Epithelial cell of esophagus (primary cell): ENCODE measurements at regions not wholly inside any gene's neighbourhood (a gene's known extent, or its start where the extent isn't known, plus 50 kb on each side); places are given as distances from the start of the nearest gene placed in this dataset.
A peak's percentile ranks its signal among the peaks of the same experiment; 100 is the strongest.
"Not testable (repeated sequence)": the region's sequence is repeated elsewhere in the genome, so short reads cannot be mapped to it uniquely, and the experiment has no call there.

ENCODE experiments used
- DNase-seq: peaks from one replicate; pipeline ENCODE4 v3.0.0; 2010; ENCODE audit warnings: low read depth
- H3K4me3 ChIP-seq: 2 replicates; pipeline ENCODE4 v1.5.1; 2011; ENCODE audit warnings: mild to moderate bottlenecking, low read length, control low read depth
- CTCF ChIP-seq: IDR thresholded peaks from 2 replicates; pipeline ENCODE4 v1.5.1; 2011; ENCODE audit warnings: low read depth, mild to moderate bottlenecking, low read length, control low read depth, inconsistent platforms; ENCODE audit not compliant: insufficient read depth; ENCODE audit errors: missing control alignments

GRCh38 chr15:62253294-62253693, 88.2 kb upstream of the C2CD4B start:
- TF ChIP-seq CTCF: no peak
- peak; percentile 5 for DNase-seq

DNA sequence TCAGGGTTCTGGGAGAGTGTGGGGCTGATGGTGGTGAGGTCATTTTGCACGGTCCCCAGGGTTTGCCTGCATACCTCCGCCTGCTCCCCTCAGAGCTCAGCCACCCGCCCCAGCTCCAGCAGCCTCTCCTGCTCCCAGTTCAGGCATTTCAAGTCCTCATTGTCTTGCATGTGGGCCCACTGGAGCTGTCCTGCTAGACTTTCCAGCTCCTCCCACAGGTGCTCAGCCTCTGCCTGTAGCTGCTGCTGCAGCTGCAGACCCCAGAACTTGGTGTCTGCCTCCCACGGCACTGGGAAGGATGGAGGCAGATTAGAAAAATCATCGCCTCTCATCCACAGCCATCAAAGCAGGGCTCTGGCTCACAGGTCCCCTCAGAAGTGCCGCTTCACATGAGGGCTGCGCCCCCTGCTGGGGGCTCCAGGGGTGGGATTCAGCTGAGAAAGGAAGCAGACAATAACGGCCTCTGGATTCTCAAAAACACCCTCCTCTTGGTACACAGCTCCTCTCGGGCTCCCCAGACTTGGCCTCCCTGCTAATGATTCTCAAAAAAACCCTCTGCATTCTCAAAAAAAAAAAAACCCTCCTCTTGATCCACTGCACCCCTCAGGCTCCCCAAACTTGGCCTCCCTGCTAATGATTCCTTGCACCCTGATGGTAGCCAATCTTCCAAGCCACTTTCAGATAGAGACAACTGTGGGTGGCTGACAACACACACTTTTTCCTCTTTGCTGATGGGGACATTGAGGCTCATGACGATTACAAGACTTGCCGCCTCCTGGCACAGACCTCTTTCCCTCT, 89.3 kb upstream of the C2CD4B start:
- DNase-seq: peak; percentile 67
- TF ChIP-seq CTCF: peak; percentile 82
- no peak overlapping the region for H3K4me3 ChIP-seq

More at GRCh38 chr15:62253294-62253693, 88.2 kb upstream of the C2CD4B start:
- H3K4me3 ChIP-seq: no peak overlapping the region

DNA sequence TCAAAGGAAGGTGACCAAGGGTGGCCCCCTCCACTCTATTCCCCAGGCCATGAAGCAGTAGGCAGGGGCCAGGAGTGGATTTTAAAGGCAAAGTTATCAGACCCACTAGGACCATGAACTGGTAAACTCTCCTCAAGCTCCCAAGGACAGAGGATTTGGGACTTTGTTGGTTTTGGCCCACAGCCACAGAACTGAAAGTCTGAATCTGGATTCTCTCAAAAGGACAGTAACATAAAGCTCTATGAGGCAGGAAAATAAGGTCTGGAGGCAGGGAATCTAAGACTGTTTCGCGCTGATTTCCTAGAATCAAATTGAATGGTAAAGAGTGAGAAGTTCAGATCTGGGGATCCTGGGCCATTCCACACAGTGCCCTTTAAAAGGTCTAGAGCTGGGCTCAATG, 91.3 kb upstream of the C2CD4B start:
- not testable (repeated sequence) for H3K4me3 ChIP-seq, DNase-seq

DNA sequence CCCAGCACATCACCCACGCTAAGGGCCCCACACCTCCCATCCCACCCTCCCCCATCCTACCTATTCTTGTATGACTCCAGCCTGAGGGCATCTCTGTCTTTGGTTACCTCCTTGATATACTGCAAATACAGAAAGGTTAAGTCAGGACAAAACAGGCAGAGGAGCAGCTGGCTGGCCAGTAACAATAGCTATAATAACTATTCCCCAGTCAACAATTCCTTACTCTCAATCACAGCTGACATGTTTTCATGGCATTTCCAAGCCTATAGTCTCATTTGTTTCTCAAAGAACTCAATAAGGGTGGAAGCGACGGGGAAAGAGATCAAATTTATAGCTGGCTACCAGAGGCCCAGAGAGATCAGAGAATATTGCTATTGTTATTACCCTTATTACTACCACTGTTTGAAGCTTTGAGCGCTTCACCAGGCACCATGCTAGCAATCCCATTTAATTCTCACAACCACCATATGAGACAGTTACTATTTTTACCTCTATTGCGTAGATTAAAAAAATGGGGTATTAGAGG, 93.0 kb upstream of the C2CD4B start:
- no peak for TF ChIP-seq CTCF
- no peak overlapping the region for H3K4me3 ChIP-seq
- no peak for DNase-seq

DNA sequence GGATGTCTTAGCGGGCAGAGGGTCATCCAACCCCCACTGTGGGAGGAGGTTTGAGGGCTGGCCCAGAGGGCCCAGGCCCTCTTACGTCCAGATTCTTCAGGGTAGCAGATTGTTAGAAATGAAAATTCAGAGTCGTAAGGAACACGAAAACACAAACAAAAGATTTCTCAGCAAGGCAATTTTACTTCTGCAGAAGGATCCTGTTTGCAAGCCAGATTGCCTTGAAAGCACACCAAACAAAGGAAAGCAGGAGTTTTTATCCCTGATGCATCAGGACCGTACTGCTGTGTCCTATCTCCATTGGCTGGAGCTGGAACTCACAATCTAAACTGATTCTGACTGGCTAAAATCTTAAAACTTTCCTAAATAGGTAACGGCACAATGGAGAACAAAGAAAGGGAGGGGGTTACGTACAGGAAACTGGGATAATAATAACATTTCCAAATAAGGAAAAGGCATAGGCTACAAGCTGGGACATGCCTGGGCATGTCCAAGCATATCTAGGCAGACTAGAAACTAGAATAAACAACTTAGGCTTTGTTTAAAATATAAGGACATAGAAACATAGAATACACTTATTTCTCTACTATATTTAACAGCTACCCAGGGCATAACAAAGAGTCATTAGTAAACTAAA, 97.3 kb upstream of the C2CD4B start:
- no peak for DNase-seq
- no peak for TF ChIP-seq CTCF

GRCh38 chr15:62264196-62264595, 99.1 kb upstream of the C2CD4B start:
- DNase-seq: no peak
- TF ChIP-seq CTCF: no peak

More for the DNA sequence above, 97.3 kb upstream of the C2CD4B start:
- no peak overlapping the region for H3K4me3 ChIP-seq

GRCh38 chr15:62269504-62269903, 104.4 kb upstream of the C2CD4B start:
- DNase-seq: peak; percentile 8
- H3K4me3 ChIP-seq: no peak overlapping the region
- TF ChIP-seq CTCF: no peak

More at GRCh38 chr15:62264196-62264595, 99.1 kb upstream of the C2CD4B start:
- H3K4me3 ChIP-seq: no peak overlapping the region
